H1 (cell line): ENCODE measurements at regions not wholly inside any gene's neighbourhood (a gene's known extent, or its start where the extent isn't known, plus 50 kb on each side); places are given as distances from the start of the nearest gene placed in this dataset.

Source experiments
- CTCF ChIA-PET: fragments of 300-600 bp; sonication (Branson Sonifier 250); formaldehyde crosslinking; loops from one replicate; lab custom pipeline; 2021; ENCODE audit not compliant: partially characterized antibody; lab: Charles Lee
- POLR2A ChIA-PET: fragments of 300-600 bp; sonication (Branson Sonifier 250); formaldehyde crosslinking; loops from one replicate; lab custom pipeline; 2021; ENCODE audit warnings: inconsistent platforms; ENCODE audit not compliant: partially characterized antibody; lab: Charles Lee
- DNase-seq, 2 experiments: peaks; one replicate each; pipeline versions ENCODE4 v3.0.0 to v3.0.0-alpha.2; 2010 to 2022; ENCODE audit warnings: low spot score in 2 of 2, low read depth in 1 of 2, mixed read lengths in 1 of 2
- FAIRE-seq: peaks from 2 replicates; lab custom pipeline; 2011; peaks lifted over from hg19 to GRCh38; lab: Jason Lieb, UNC
- H2AFZ ChIP-seq: 2 replicates; pipeline ENCODE4 v1.8.1; 2012; ENCODE audit warnings: low read length, inconsistent platforms
- H2AK5ac ChIP-seq: 2 replicates; pipeline ENCODE4 v1.6.1; 2013; ENCODE audit warnings: low read depth, low read length
- H2BK120ac ChIP-seq: replicated peaks from 2 replicates; pipeline ENCODE3; 2013; ENCODE audit warnings: low read depth, low read length, inconsistent platforms
- H2BK12ac ChIP-seq: 2 replicates; pipeline ENCODE4 v1.6.1; 2013; ENCODE audit warnings: low read depth, low read length
- H2BK15ac ChIP-seq: 2 replicates; pipeline ENCODE4 v1.6.1; 2013; ENCODE audit warnings: low read length
- H2BK20ac ChIP-seq: 2 replicates; pipeline ENCODE4 v1.6.1; 2013; ENCODE audit warnings: low read length
- H2BK5ac ChIP-seq: 2 replicates; pipeline ENCODE4 v1.6.1; 2013; ENCODE audit warnings: low read depth, low read length
- H3K14ac ChIP-seq: 2 replicates; pipeline ENCODE4 v1.6.1; 2013; ENCODE audit warnings: inconsistent platforms; ENCODE audit not compliant: insufficient read length
- H3K18ac ChIP-seq: 2 replicates; pipeline ENCODE4 v1.6.1; 2013; ENCODE audit warnings: low read length; ENCODE audit errors: extremely low read depth
- H3K23ac ChIP-seq: 2 replicates; pipeline ENCODE4 v1.6.1; 2013; ENCODE audit warnings: inconsistent platforms; ENCODE audit not compliant: insufficient read length
- H3K23me2 ChIP-seq: 2 replicates; pipeline ENCODE4 v1.6.1; 2013; ENCODE audit warnings: low read depth, low read length
- H3K27ac ChIP-seq: 2 replicates; pipeline ENCODE4 v1.6.1; 2011; ENCODE audit warnings: low read depth, low read length, inconsistent platforms
- H3K27me3 ChIP-seq, 4 experiments: replicated peaks in 1 of 4; 1 replicate in 1 of 4; 2 replicates in 3 of 4; pipeline versions ENCODE4 v1.6.1 to v1.8.1; 2011 to 2013; ENCODE audit warnings: low read length in 3 of 4, mild to moderate bottlenecking in 3 of 4, inconsistent platforms in 2 of 4, mixed read lengths in 2 of 4, moderate library complexity in 1 of 4; ENCODE audit not compliant: control insufficient read depth in 3 of 4, insufficient read depth in 3 of 4; ENCODE audit errors: extremely low read depth in 1 of 4
- H3K36me3 ChIP-seq, 4 experiments: 2 replicates each; pipeline versions ENCODE4 v1.6.1 to v1.8.1; 2011 to 2013; ENCODE audit warnings: mild to moderate bottlenecking in 4 of 4, low read length in 3 of 4, moderate library complexity in 2 of 4, control low read depth in 1 of 4, inconsistent platforms in 1 of 4; ENCODE audit not compliant: insufficient read depth in 4 of 4, control insufficient read depth in 2 of 4
- H3K4ac ChIP-seq: replicated peaks from 2 replicates; pipeline ENCODE3; 2013; ENCODE audit warnings: low read length, low read depth, mixed read lengths, inconsistent platforms; ENCODE audit not compliant: insufficient read length
- H3K4me1 ChIP-seq, 4 experiments: replicated peaks in 1 of 4; 1 replicate in 1 of 4; 2 replicates in 3 of 4; pipeline versions ENCODE4 v1.6.1 to v1.8.1; 2011 to 2013; ENCODE audit warnings: low read length in 3 of 4, inconsistent platforms in 2 of 4, mixed read lengths in 1 of 4; ENCODE audit not compliant: insufficient read depth in 4 of 4, control insufficient read depth in 3 of 4
- H3K4me2 ChIP-seq, 2 experiments: 2 replicates each; pipeline versions ENCODE4 v1.6.1 to v1.8.1; 2011 to 2013; ENCODE audit warnings: low read depth in 2 of 2, low read length in 2 of 2, control low read depth in 1 of 2, inconsistent platforms in 1 of 2, mild to moderate bottlenecking in 1 of 2; ENCODE audit not compliant: insufficient read depth in 1 of 2
- H3K4me3 ChIP-seq, 4 experiments: fragments of 200-600, 300-600 bp in 1 of 4; sonication (generic), shearing (Covaris generic), sonication (Bioruptor Twin) in 1 of 4; 2 replicates each; pipeline versions ENCODE4 v1.5.1 to v1.8.1; 2011 to 2016; ENCODE audit warnings: low read length in 4 of 4, low read depth in 3 of 4, control low read depth in 2 of 4, inconsistent platforms in 2 of 4, mild to moderate bottlenecking in 2 of 4, mixed read lengths in 1 of 4, moderate library complexity in 1 of 4; ENCODE audit not compliant: insufficient read depth in 2 of 4; ENCODE audit errors: extremely low read depth in 1 of 4
- H3K56ac ChIP-seq: replicated peaks from 2 replicates; pipeline ENCODE3; 2013; ENCODE audit warnings: low read depth, mild to moderate bottlenecking, mixed read lengths, low read length, inconsistent platforms; ENCODE audit not compliant: insufficient read length
- H3K79me1 ChIP-seq: 2 replicates; pipeline ENCODE4 v1.6.1; 2013; ENCODE audit warnings: low read depth, low read length, control low read depth
- H3K79me2 ChIP-seq, 2 experiments: 2 replicates each; pipeline versions ENCODE4 v1.6.1 to v1.8.1; 2012 to 2013; ENCODE audit warnings: low read length in 2 of 2, mild to moderate bottlenecking in 2 of 2, inconsistent platforms in 1 of 2; ENCODE audit not compliant: insufficient read depth in 2 of 2, control insufficient read depth in 1 of 2
- H3K9ac ChIP-seq, 4 experiments: replicated peaks in 1 of 4; 1 replicate in 1 of 4; 2 replicates in 3 of 4; pipeline versions ENCODE4 v1.6.1 to v1.8.1; 2011 to 2013; ENCODE audit warnings: low read depth in 3 of 4, low read length in 3 of 4, control low read depth in 2 of 4, mild to moderate bottlenecking in 2 of 4, moderate library complexity in 2 of 4, inconsistent platforms in 1 of 4; ENCODE audit errors: extremely low read depth in 1 of 4
- H3K9me3 ChIP-seq, 2 experiments: 2 replicates each; pipeline versions ENCODE4 v1.6.1 to v1.8.1; 2012 to 2013; ENCODE audit warnings: mild to moderate bottlenecking in 2 of 2, moderate library complexity in 2 of 2, control low read depth in 1 of 2, inconsistent platforms in 1 of 2, low read depth in 1 of 2, low read length in 1 of 2, mixed read lengths in 1 of 2; ENCODE audit not compliant: insufficient read depth in 2 of 2
- H4K20me1 ChIP-seq, 2 experiments: replicated peaks in 1 of 2; 2 replicates each; pipeline versions ENCODE3 to v1.8.1; 2011 to 2013; ENCODE audit warnings: inconsistent platforms in 2 of 2, low read length in 2 of 2, mild to moderate bottlenecking in 1 of 2; ENCODE audit not compliant: insufficient read depth in 2 of 2, control insufficient read depth in 1 of 2
- H4K5ac ChIP-seq: 2 replicates; pipeline ENCODE4 v1.6.1; 2013; ENCODE audit warnings: low read length, low read depth, mixed read lengths, inconsistent platforms; ENCODE audit not compliant: insufficient read length
- H4K8ac ChIP-seq: 2 replicates; pipeline ENCODE4 v1.8.0; 2013; ENCODE audit warnings: mild to moderate bottlenecking, moderate library complexity, low read length, inconsistent platforms; ENCODE audit not compliant: insufficient read depth; ENCODE audit errors: extremely low read depth
- H4K91ac ChIP-seq: replicated peaks from 2 replicates; pipeline ENCODE3; 2013; ENCODE audit warnings: low read length, mixed read lengths, inconsistent platforms; ENCODE audit not compliant: insufficient read length
- ATF2 ChIP-seq: IDR thresholded peaks from 2 replicates; pipeline ENCODE4 v1.6.1; 2012; ENCODE audit warnings: low read length, inconsistent platforms
- EGR1 ChIP-seq: IDR thresholded peaks from 2 replicates; pipeline ENCODE4 v1.6.1; 2011; ENCODE audit warnings: low read depth, low read length, borderline replicate concordance
- EP300 ChIP-seq, 2 experiments: IDR thresholded peaks; 1 replicate in 1 of 2; 2 replicates in 1 of 2; pipeline ENCODE4 v1.6.1; 2011 to 2012; ENCODE audit warnings: low read depth in 2 of 2, low read length in 2 of 2, mild to moderate bottlenecking in 2 of 2, borderline replicate concordance in 1 of 2, inconsistent platforms in 1 of 2, moderate library complexity in 1 of 2
- KDM4A ChIP-seq: IDR thresholded peaks from one replicate; pipeline ENCODE4 v1.7.1; 2012; ENCODE audit warnings: low read depth, mild to moderate bottlenecking, moderate library complexity, low read length, inconsistent platforms; ENCODE audit not compliant: severe bottlenecking
- POU5F1 ChIP-seq: IDR thresholded peaks from 2 replicates; pipeline ENCODE4 v1.6.1; 2011; ENCODE audit warnings: low read depth, mild to moderate bottlenecking, low read length, moderate library complexity
- RNF2 ChIP-seq: fragments of 200-900, 300-1000 bp; sonication (generic); IDR thresholded peaks from 2 replicates; pipeline ENCODE4 v1.7.1; 2016; ENCODE audit warnings: borderline replicate concordance, low read depth, mild to moderate bottlenecking, antibody characterized with exemption, low read length; ENCODE audit not compliant: poor library complexity, severe bottlenecking; ENCODE audit errors: missing control alignments
- RXRA ChIP-seq: IDR thresholded peaks from 2 replicates; pipeline ENCODE4 v1.6.1; 2011; ENCODE audit warnings: low read depth, mild to moderate bottlenecking, low read length, moderate library complexity; ENCODE audit not compliant: insufficient read depth
- SUZ12 ChIP-seq: fragments of 200-600 bp; sonication (generic); IDR thresholded peaks from 2 replicates; pipeline ENCODE4 v1.6.1; 2012; ENCODE audit warnings: mild to moderate bottlenecking, inconsistent platforms, low read length, moderate library complexity, mixed read lengths
- TAF7 ChIP-seq: optimal IDR thresholded peaks from 2 replicates; pipeline ENCODE3; 2011; ENCODE audit warnings: low read depth, mild to moderate bottlenecking, inconsistent platforms, low read length, moderate library complexity, borderline replicate concordance
- YY1 ChIP-seq: IDR thresholded peaks from 2 replicates; pipeline ENCODE4 v1.6.1; 2011; ENCODE audit warnings: low read depth, mild to moderate bottlenecking, low read length
- WGBS, 2 experiments: shearing (Covaris generic) in 1 of 2; methylation state at CpG; one replicate each; pipeline versions ENCODE4 v1.1.6 to v1.1.7; 2013 to 2015; ENCODE audit warnings: low lambda C conversion rate in 2 of 2, mixed read lengths in 2 of 2, inconsistent platforms in 1 of 2, low coverage in 1 of 2, missing lambda C conversion rate in 1 of 2; ENCODE audit not compliant: insufficient replicate concordance in 2 of 2, insufficient coverage in 1 of 2, insufficient read length in 1 of 2; ENCODE audit errors: extremely low coverage in 1 of 2, missing lambda C conversion rate in 1 of 2; 5-methylcytosine and 5-hydroxymethylcytosine counted together
- TF ChIP-seq, protein P1 (sequence below): IDR thresholded peaks from 2 replicates; pipeline ENCODE4 v1.6.1; 2011; ENCODE audit warnings: low read depth, mild to moderate bottlenecking, low read length; ENCODE audit not compliant: insufficient read depth

DNA sequence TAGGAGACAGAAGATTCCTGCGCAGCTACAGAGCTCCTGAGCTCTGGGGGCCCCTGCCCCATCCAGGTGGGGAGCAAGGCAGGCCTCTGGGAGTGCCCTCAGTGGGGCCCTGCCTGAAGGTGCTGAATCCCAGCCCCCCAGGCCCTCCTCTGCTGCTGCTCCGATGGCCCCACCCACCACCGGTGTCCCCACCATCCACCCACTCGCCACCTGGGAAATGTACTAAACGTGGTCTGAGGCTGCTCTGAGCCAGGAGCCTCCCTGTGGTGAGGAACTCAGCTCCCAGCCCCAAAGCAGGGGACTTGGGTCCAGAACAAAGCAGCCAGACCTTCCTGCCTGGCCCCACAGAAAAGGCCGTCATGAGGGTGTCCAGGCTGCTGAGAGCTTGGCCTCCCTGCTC lies 289.4 kb downstream of the CTTN start:
- Histone ChIP-seq H2BK120ac (no peak overlapping the region), H4K20me1 (peaks cover 0 to 4% of the 10 kb centered on the region in 2 experiments), H3K36me3 (no peaks in the 10 kb centered on the region), H3K4me2 (no peak overlapping the region), H3K14ac (no peak overlapping the region), H3K4me3 (no peak overlapping the region), H3K9ac (no peak overlapping the region), H4K5ac (no peak overlapping the region), H4K8ac (no peak overlapping the region), H3K4me1 (peaks cover 1 to 7% (median 4%) of the 10 kb centered on the region in 4 experiments; a peak in 6 of 7 replicates), H4K91ac (no peak overlapping the region), H3K79me1 (no peaks in the 10 kb centered on the region), H3K4ac (no peak overlapping the region), H2BK12ac (no peak overlapping the region), H3K56ac (no peak overlapping the region), H3K27ac (no peak overlapping the region), H3K18ac (no peak overlapping the region), H3K79me2 (no peaks in the 10 kb centered on the region), H3K23me2 (peaks cover 6% of the 10 kb centered on the region; the same call in 1 of the 2 replicates), H2AK5ac (no peak overlapping the region), H2BK20ac (no peak overlapping the region), H2BK5ac (no peak overlapping the region), H2AFZ (no peak overlapping the region), H3K23ac (no peak overlapping the region), H3K9me3 (no peaks in the 10 kb centered on the region), H3K27me3 (no peaks in the 10 kb centered on the region), H2BK15ac (no peak overlapping the region)
- FAIRE-seq, result no peak
- no peak for DNase-seq
- POLR2A ChIA-PET, result no interaction called here
- CTCF ChIA-PET, result interaction anchor here (0.9 to 1.3 kb wide), 2 partner anchors 68 to 105 kb away, joined by 3 read pairs; no protein-coding TSS in a partner anchor
- WGBS, 2 experiments, result 90% methylated on average over 6 of the region's 6 CpGs; no CpG with 5 or more reads in 1 of the 2 experiments
- TF ChIP-seq EGR1 (no peak), YY1 (no peak), RXRA (no peak), TAF7 (no peak), EP300 (IDR thresholded peaks at IDR 0.05; ENCODE audit: borderline replicate concordance in 1 of 2, low read depth in 2 of 2, low read length in 2 of 2) (no peak), KDM4A (no peak), RNF2 (no peak), POU5F1 (no peak), ATF2 (no peak), SUZ12 (no peak)
- TF ChIP-seq, protein P1, sequence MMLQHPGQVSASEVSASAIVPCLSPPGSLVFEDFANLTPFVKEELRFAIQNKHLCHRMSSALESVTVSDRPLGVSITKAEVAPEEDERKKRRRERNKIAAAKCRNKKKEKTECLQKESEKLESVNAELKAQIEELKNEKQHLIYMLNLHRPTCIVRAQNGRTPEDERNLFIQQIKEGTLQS, result no peak
